ENCODE measurements at regions not wholly inside any gene's neighbourhood (a gene's known extent, or its start where the extent isn't known, plus 50 kb on each side); places are given as distances from the start of the nearest gene placed in this dataset.

DNA sequence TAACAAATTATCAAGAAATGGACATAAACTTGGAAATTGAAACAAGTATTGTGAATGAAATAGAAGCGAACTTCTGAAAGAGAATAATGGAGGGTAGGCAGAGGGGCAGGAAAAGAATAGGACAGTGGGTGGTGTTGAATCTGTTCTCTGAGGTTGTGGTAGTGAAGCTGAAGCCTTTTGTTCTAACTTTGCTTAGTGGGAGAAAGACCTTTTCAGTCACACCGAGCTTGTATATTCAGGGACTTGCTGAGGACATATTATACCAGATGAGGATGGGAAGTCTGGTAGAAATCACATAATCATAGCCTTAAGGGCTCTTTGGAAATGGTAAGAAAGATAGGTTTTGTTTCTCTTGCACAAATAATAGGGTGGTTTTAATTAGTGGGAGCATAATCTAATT lies 115.4 kb upstream of the NDST4 start:
- no peak overlapping the region for H3K4ac ChIP-seq (ENCODE audit: low read depth in 1 of 2, low read length in 2 of 2)
- no peak overlapping the region for H3K4me2 ChIP-seq (ENCODE audit: low read length, poor library complexity, severe bottlenecking)
- no peak overlapping the region for H4K8ac ChIP-seq (ENCODE audit: low read length)
- no peaks in the 10 kb centered on the region for H3K4me1 ChIP-seq (ENCODE audit: control insufficient read depth, insufficient read depth, low read depth, low read length)
- no peak overlapping the region for H2AK5ac ChIP-seq (ENCODE audit: low read length, severe bottlenecking)
- no peaks in the 10 kb centered on the region for H3K79me1 ChIP-seq (replicated peaks; ENCODE audit: low read length, poor library complexity, severe bottlenecking)
- H2BK12ac ChIP-seq (ENCODE audit: low read length in 2 of 2): no peak overlapping the region
- no peak overlapping the region for H2BK5ac ChIP-seq (ENCODE audit: low read depth, low read length, poor library complexity, severe bottlenecking)
- H3K27ac ChIP-seq (ENCODE audit: low read length, poor library complexity, severe bottlenecking): no peak overlapping the region
- H2BK120ac ChIP-seq (ENCODE audit: low read depth, low read length): no peak overlapping the region
- H3K14ac ChIP-seq (ENCODE audit: low read length in 2 of 2): no peak overlapping the region
- H3K4me3 ChIP-seq (ENCODE audit: insufficient read depth in 1 of 2, low read depth in 1 of 2, low read length in 2 of 2): no peak overlapping the region
- H3K36me3 ChIP-seq (ENCODE audit: control insufficient read depth in 1 of 2, insufficient read depth in 2 of 2, low read depth in 1 of 2, low read length in 2 of 2): no peaks in the 10 kb centered on the region
- H4K91ac ChIP-seq (ENCODE audit: low read length): no peak overlapping the region
- no peak overlapping the region for H2AFZ ChIP-seq (ENCODE audit: low read depth, low read length)
- 99% methylated on average over 2 of the region's 2 CpGs for whole genome bisulfite sequencing
- H3K27me3 ChIP-seq (ENCODE audit: control insufficient read depth in 1 of 2, insufficient read depth in 1 of 2, low read length in 2 of 2): no peaks in the 10 kb centered on the region
- no peak overlapping the region for H2BK15ac ChIP-seq (ENCODE audit: low read depth, poor library complexity, severe bottlenecking)
- H3K18ac ChIP-seq (ENCODE audit: low read depth in 1 of 2, low read length in 2 of 2): no peak overlapping the region
- H3K23ac ChIP-seq (ENCODE audit: low read length in 2 of 2): no peak overlapping the region
- no peak for DNase-seq
- no peak overlapping the region for H3K9ac ChIP-seq (ENCODE audit: low read length)
- no peaks in the 10 kb centered on the region for H3K9me3 ChIP-seq (ENCODE audit: control insufficient read depth, low read length)

DNA sequence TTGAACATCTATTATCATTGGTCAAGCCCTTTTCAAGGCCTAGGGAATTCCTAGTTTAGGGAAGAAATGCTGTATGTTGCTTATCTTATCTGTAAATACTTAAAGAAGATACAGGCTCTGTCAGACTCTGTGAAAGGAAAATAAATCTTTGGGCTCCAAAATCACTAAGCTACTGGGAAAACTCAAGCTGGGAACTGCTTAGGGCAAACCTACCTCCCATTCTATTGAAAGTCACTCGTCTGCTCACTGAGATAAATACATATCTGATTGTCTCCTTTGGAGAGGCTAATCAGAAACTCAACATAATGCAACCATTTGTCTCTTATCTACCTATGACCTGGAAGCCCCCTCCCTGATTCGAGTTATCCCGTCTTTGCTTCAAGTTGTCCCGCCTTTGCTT lies 108.6 kb upstream of the NDST4 start:
- DNase-seq: no peak
- no peaks in the 10 kb centered on the region for H3K27me3 ChIP-seq (ENCODE audit: control insufficient read depth in 1 of 2, insufficient read depth in 1 of 2, low read length in 2 of 2)
- H3K4me2 ChIP-seq (ENCODE audit: low read length, poor library complexity, severe bottlenecking): no peak overlapping the region
- no peak overlapping the region for H3K14ac ChIP-seq (ENCODE audit: low read length in 2 of 2)
- H2BK12ac ChIP-seq (ENCODE audit: low read length in 2 of 2): no peak overlapping the region
- H3K23ac ChIP-seq (ENCODE audit: low read length in 2 of 2): no peak overlapping the region
- no peak overlapping the region for H3K9ac ChIP-seq (ENCODE audit: low read length)
- H3K18ac ChIP-seq (ENCODE audit: low read depth in 1 of 2, low read length in 2 of 2): no peak overlapping the region
- H4K8ac ChIP-seq (ENCODE audit: low read length): no peak overlapping the region
- H2AK5ac ChIP-seq (ENCODE audit: low read length, severe bottlenecking): no peak overlapping the region
- WGBS: 25% methylated on average over 2 of the region's 4 CpGs
- H4K91ac ChIP-seq (ENCODE audit: low read length): no peak overlapping the region
- H2BK120ac ChIP-seq (ENCODE audit: low read depth, low read length): no peak overlapping the region
- H3K4me3 ChIP-seq (ENCODE audit: insufficient read depth in 1 of 2, low read depth in 1 of 2, low read length in 2 of 2): no peak overlapping the region
- no peak overlapping the region for H2BK5ac ChIP-seq (ENCODE audit: low read depth, low read length, poor library complexity, severe bottlenecking)
- H3K4ac ChIP-seq (ENCODE audit: low read depth in 1 of 2, low read length in 2 of 2): no peak overlapping the region
- no peaks in the 10 kb centered on the region for H3K79me1 ChIP-seq (replicated peaks; ENCODE audit: low read length, poor library complexity, severe bottlenecking)
- H3K9me3 ChIP-seq (ENCODE audit: control insufficient read depth, low read length): no peaks in the 10 kb centered on the region
- no peak overlapping the region for H2AFZ ChIP-seq (ENCODE audit: low read depth, low read length)
- H3K36me3 ChIP-seq (ENCODE audit: control insufficient read depth in 1 of 2, insufficient read depth in 2 of 2, low read depth in 1 of 2, low read length in 2 of 2): no peaks in the 10 kb centered on the region
- H3K27ac ChIP-seq (ENCODE audit: low read length, poor library complexity, severe bottlenecking): no peak overlapping the region
- no peaks in the 10 kb centered on the region for H3K4me1 ChIP-seq (ENCODE audit: control insufficient read depth, insufficient read depth, low read depth, low read length)
- H2BK15ac ChIP-seq (ENCODE audit: low read depth, poor library complexity, severe bottlenecking): no peak overlapping the region

GRCh38 chr4:115219862-115220261 lies 106.4 kb upstream of the NDST4 start:
- Histone ChIP-seq H3K27ac (ENCODE audit: low read length, poor library complexity, severe bottlenecking) (no peak overlapping the region), H3K4me2 (ENCODE audit: low read length, poor library complexity, severe bottlenecking) (no peak overlapping the region), H3K9ac (ENCODE audit: low read length) (no peak overlapping the region), H2AFZ (ENCODE audit: low read depth, low read length) (no peak overlapping the region), H2BK15ac (ENCODE audit: low read depth, poor library complexity, severe bottlenecking) (no peak overlapping the region), H3K4me3 (ENCODE audit: insufficient read depth in 1 of 2, low read depth in 1 of 2, low read length in 2 of 2) (no peak overlapping the region), H4K8ac (ENCODE audit: low read length) (no peak overlapping the region), H3K18ac (ENCODE audit: low read depth in 1 of 2, low read length in 2 of 2) (no peak overlapping the region), H2BK12ac (ENCODE audit: low read length in 2 of 2) (no peak overlapping the region), H3K14ac (ENCODE audit: low read length in 2 of 2) (no peak overlapping the region), H3K36me3 (ENCODE audit: control insufficient read depth in 1 of 2, insufficient read depth in 2 of 2, low read depth in 1 of 2, low read length in 2 of 2) (no peaks in the 10 kb centered on the region), H2AK5ac (ENCODE audit: low read length, severe bottlenecking) (no peak overlapping the region), H2BK120ac (ENCODE audit: low read depth, low read length) (no peak overlapping the region), H3K27me3 (ENCODE audit: control insufficient read depth in 1 of 2, insufficient read depth in 1 of 2, low read length in 2 of 2) (no peaks in the 10 kb centered on the region), H3K4ac (ENCODE audit: low read depth in 1 of 2, low read length in 2 of 2) (no peak overlapping the region), H3K79me1 (replicated peaks; ENCODE audit: low read length, poor library complexity, severe bottlenecking) (no peaks in the 10 kb centered on the region), H4K91ac (ENCODE audit: low read length) (no peak overlapping the region), H3K9me3 (ENCODE audit: control insufficient read depth, low read length) (no peaks in the 10 kb centered on the region), H3K4me1 (ENCODE audit: control insufficient read depth, insufficient read depth, low read depth, low read length) (no peaks in the 10 kb centered on the region), H2BK5ac (ENCODE audit: low read depth, low read length, poor library complexity, severe bottlenecking) (no peak overlapping the region), H3K23ac (ENCODE audit: low read length in 2 of 2) (no peak overlapping the region)
- DNase-seq: no peak
- WGBS: 63% methylated on average over 1 of the region's 1 CpG

DNA sequence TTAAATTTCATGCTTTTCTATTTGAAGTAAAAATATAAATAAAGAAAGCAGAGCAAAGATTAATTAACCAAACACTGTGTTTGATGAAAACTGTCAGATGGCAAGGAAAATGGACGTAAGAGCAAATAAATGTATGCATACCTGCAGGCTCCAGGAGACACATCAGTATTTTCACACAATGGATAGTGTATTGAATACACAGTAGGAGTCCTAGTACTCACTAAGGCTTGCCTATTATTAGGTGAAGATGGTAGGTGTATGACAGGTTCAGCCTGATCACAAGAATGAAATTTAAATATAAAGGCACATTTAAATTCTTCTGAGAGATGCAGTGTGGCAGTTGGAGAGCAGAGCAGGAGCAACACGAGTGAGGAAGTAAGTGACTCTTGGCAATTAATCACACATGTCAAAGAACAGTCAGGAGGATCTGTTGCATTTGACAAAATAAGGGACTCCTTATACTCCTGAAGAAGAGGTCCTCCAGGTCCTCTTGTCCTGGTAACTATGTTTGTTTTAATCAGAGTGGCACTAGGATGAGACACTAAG lies 106.0 kb upstream of the NDST4 start:
- Histone ChIP-seq H2BK5ac (ENCODE audit: low read depth, low read length, poor library complexity, severe bottlenecking) (no peak overlapping the region), H3K27ac (ENCODE audit: low read length, poor library complexity, severe bottlenecking) (no peak overlapping the region), H3K36me3 (ENCODE audit: control insufficient read depth in 1 of 2, insufficient read depth in 2 of 2, low read depth in 1 of 2, low read length in 2 of 2) (no peaks in the 10 kb centered on the region), H3K4me2 (ENCODE audit: low read length, poor library complexity, severe bottlenecking) (no peak overlapping the region), H2BK120ac (ENCODE audit: low read depth, low read length) (no peak overlapping the region), H3K4me1 (ENCODE audit: control insufficient read depth, insufficient read depth, low read depth, low read length) (no peaks in the 10 kb centered on the region), H2BK15ac (ENCODE audit: low read depth, poor library complexity, severe bottlenecking) (no peak overlapping the region), H2AFZ (ENCODE audit: low read depth, low read length) (no peak overlapping the region), H3K4ac (ENCODE audit: low read depth in 1 of 2, low read length in 2 of 2) (no peak overlapping the region), H3K9ac (ENCODE audit: low read length) (no peak overlapping the region), H4K8ac (ENCODE audit: low read length) (no peak overlapping the region), H3K9me3 (ENCODE audit: control insufficient read depth, low read length) (no peaks in the 10 kb centered on the region), H2AK5ac (ENCODE audit: low read length, severe bottlenecking) (no peak overlapping the region), H3K79me1 (replicated peaks; ENCODE audit: low read length, poor library complexity, severe bottlenecking) (no peaks in the 10 kb centered on the region), H4K91ac (ENCODE audit: low read length) (no peak overlapping the region), H3K27me3 (ENCODE audit: control insufficient read depth in 1 of 2, insufficient read depth in 1 of 2, low read length in 2 of 2) (no peaks in the 10 kb centered on the region), H3K14ac (ENCODE audit: low read length in 2 of 2) (no peak overlapping the region), H3K4me3 (ENCODE audit: insufficient read depth in 1 of 2, low read depth in 1 of 2, low read length in 2 of 2) (no peak overlapping the region), H3K18ac (ENCODE audit: low read depth in 1 of 2, low read length in 2 of 2) (no peak overlapping the region), H3K23ac (ENCODE audit: low read length in 2 of 2) (no peak overlapping the region), H2BK12ac (ENCODE audit: low read length in 2 of 2) (no peak overlapping the region)
- no peak for DNase-seq
- 50% methylated on average over 2 of the region's 2 CpGs for WGBS
